Activated T-cell treated with anti-CD3 and anti-CD28 coated beads, Interleukin-2, amount 50 U/mL, for 4 hours (primary cell): ENCODE measurements at regions not wholly inside any gene's neighbourhood (a gene's known extent, or its start where the extent isn't known, plus 50 kb on each side); places are given as distances from the start of the nearest gene placed in this dataset.

Source experiments
- ATAC-seq, 2 donors: fragments of 200-7000 bp; cut with Tn5 transposase; one replicate each; pipeline ENCODE4 v1.10.0; 2021
- DNase-seq: peaks from one replicate; pipeline ENCODE4 v3.0.0-alpha.2; 2020
- H3K27me3 Mint-ChIP-seq: one replicate; pipeline ENCODE4 v1.8.0; 2021; ENCODE audit warnings: low read depth, mixed read lengths
- H3K36me3 Mint-ChIP-seq: one replicate; pipeline ENCODE4 v1.8.0; 2022; ENCODE audit warnings: mixed read lengths; ENCODE audit not compliant: insufficient read depth
- H3K4me1 Mint-ChIP-seq: one replicate; pipeline ENCODE4 v1.8.0; 2021; ENCODE audit warnings: low read depth, mixed read lengths
- H3K4me3 Mint-ChIP-seq: one replicate; pipeline ENCODE4 v1.8.0; 2021; ENCODE audit warnings: mild to moderate bottlenecking, moderate library complexity, mixed read lengths
- H3K9me3 Mint-ChIP-seq: one replicate; pipeline ENCODE4 v1.8.0; 2021; ENCODE audit warnings: mixed read lengths

- Mint-ChIP-seq H3K9me3 (no peaks in the 10 kb centered on the region), H3K36me3 (no peaks in the 10 kb centered on the region), H3K4me1 (no peaks in the 10 kb centered on the region), H3K27me3 (peaks cover 6% of the 10 kb centered on the region), H3K4me3 (no peak overlapping the region)
- ATAC-seq, result no peak
- no peak for DNase-seq
These were observed 62.3 kb downstream of the UCHL1 start for GRCh38 chr4:41318839-41319530.

DNA sequence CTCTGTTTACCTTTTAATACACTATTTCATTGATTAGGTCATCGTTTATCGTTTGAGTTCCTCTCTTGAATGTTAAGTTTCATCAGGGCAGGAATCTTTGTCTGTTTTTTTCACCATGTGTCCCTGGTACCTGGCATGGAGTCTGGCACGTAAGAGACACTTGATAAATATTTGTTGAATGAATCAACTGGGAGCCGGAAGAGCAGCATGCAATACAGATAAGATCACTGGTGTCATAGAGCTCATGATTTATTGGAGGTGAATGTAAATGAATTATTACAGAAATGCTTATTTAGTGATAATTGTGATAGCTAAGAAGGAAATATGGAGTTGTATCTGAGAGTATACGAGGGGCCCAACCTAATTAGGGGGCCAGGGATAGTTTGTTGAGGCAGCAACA lies 62.8 kb downstream of the UCHL1 start:
- no peaks in the 10 kb centered on the region for H3K9me3 Mint-ChIP-seq
- no peaks in the 10 kb centered on the region for H3K36me3 Mint-ChIP-seq
- no peaks in the 10 kb centered on the region for H3K4me1 Mint-ChIP-seq
- ATAC-seq (no peak), DNase-seq (no peak)
- no peak overlapping the region for H3K4me3 Mint-ChIP-seq
- peaks cover 6% of the 10 kb centered on the region for H3K27me3 Mint-ChIP-seq

DNA sequence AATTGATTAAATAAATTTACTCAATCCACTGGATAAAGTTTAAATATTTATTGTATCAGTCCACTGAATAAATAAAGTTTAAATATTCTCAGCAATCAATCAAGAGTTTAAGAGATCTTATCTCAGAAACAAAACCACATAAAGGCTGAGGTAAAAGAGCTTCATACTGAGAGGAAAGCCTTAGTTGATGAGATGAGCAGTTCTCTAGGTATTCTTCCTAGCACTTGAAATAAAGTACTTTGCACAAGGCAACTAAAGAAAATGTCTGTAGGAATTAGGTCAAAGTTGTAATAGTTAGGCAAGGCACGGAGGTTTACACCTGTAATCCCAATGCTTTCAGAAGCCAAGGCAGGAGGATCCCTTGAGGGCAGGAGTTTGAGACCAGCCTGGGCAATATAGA lies 63.5 kb downstream of the UCHL1 start:
- ATAC-seq (no peak), DNase-seq (no peak)
- H3K4me1 Mint-ChIP-seq, result no peaks in the 10 kb centered on the region
- no peaks in the 10 kb centered on the region for H3K36me3 Mint-ChIP-seq
- H3K4me3 Mint-ChIP-seq, result no peak overlapping the region
- peaks cover 4% of the 10 kb centered on the region for H3K27me3 Mint-ChIP-seq
- H3K9me3 Mint-ChIP-seq, result no peaks in the 10 kb centered on the region

- Mint-ChIP-seq H3K36me3 (no peaks in the 10 kb centered on the region), H3K27me3 (peaks cover under 1% of the 10 kb centered on the region), H3K4me1 (no peaks in the 10 kb centered on the region), H3K4me3 (no peak overlapping the region), H3K9me3 (no peaks in the 10 kb centered on the region)
- ATAC-seq (no peak), DNase-seq (no peak)
These were observed 64.1 kb downstream of the UCHL1 start for GRCh38 chr4:41320786-41321185.

DNA sequence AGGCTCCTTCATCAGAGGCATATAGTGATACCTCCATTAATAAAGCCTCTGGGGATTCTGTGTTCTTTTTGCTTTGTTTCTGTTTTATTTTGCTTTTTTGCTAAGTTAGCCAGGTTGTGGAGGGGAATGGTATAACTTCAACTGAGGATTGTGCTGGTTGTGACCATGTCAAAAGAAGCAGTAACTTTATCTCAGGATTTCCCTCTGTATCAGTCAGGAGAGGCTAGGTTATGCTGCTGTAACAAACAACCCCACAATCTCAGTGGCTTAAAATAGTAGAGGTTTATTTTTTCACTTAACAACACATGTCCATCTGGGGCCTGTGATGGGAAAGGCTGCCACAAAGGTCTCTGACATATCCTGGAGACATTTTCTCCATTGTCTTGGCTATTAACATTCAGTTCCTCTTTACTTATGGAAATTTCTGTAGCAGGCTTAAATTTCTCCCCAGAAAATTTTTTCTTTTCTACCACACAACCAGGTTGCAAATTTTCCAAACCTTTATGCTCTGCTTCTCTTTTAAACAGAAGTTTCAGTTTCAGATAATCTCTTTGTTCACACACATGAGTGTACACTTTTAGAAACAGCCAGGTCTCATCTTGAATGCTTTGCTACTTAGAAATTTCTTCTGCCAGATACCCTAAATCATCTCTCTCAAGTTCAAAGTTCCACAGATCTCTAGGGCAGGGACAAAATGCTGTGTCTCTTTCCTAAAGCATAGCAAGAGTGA lies 64.7 kb downstream of the UCHL1 start:
- Mint-ChIP-seq H3K36me3 (no peaks in the 10 kb centered on the region), H3K4me3 (no peak overlapping the region), H3K4me1 (no peaks in the 10 kb centered on the region), H3K9me3 (no peaks in the 10 kb centered on the region), H3K27me3 (no peaks in the 10 kb centered on the region)
- DNase-seq (no peak), ATAC-seq (no peak)

DNA sequence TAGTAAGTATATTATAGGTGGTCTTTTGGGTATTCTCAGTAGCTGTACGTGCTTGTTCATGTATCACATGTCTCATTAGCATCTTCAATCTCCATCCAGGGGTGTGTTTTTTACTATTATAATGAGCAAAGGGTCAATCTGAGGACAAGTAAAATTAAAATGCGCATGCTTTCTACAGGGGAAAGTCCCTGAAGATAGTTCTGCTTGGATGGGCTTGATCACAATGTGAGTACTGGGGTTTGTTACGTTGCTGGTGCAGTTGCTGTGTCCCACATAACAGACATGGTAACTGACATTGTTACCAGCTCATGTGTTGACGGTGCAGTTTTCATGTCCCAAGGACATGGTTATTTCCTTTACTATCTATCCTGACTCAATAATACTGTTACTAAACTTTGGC lies 65.9 kb downstream of the UCHL1 start:
- ATAC-seq (no peak), DNase-seq (no peak)
- Mint-ChIP-seq H3K4me3 (no peak overlapping the region), H3K9me3 (no peaks in the 10 kb centered on the region), H3K27me3 (no peaks in the 10 kb centered on the region), H3K4me1 (no peaks in the 10 kb centered on the region), H3K36me3 (no peaks in the 10 kb centered on the region)

DNA sequence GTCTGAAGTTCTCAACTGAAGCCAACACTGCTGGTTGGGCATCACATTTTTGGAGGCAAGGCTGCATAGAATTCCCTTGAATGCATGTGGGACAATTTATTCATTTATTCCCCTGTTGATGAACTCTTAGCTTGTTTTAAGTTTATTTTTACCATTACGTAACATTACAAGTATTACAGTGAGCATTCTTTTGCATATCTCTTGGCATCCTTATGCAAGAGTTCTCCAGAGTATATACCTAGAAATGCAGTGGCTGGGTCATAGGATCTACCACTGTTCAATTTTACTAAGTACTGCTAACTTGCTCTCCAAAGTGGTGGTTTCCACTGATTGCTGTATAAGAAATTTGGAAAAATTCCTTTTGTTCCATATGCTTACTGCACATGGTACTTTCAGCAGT lies 66.5 kb downstream of the UCHL1 start:
- Mint-ChIP-seq H3K4me3 (no peak overlapping the region), H3K27me3 (no peaks in the 10 kb centered on the region), H3K4me1 (no peaks in the 10 kb centered on the region), H3K36me3 (no peaks in the 10 kb centered on the region), H3K9me3 (no peaks in the 10 kb centered on the region)
- no peak for DNase-seq
- no peak for ATAC-seq

DNA sequence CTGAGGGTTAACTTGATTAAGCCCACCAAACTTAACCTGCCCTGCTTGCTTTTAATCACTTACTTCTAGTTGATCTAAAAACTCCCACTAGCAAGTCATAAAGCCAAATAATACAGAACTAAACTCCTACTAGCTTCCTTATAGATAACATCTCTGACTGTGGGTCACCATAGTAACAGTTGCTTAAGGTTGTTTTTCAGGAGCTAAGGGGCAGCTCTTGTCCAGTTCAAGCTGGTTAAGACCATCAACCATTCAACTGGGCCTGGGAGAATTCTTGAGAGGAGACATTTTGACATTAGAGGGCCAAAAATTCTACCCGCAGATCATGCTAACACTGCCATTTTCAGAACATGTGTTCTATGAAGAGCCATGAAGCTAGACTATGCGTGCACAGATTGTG lies 67.0 kb downstream of the UCHL1 start:
- Mint-ChIP-seq H3K4me3 (no peak overlapping the region), H3K36me3 (no peaks in the 10 kb centered on the region), H3K9me3 (no peaks in the 10 kb centered on the region), H3K4me1 (no peaks in the 10 kb centered on the region), H3K27me3 (no peaks in the 10 kb centered on the region)
- ATAC-seq (no peak), DNase-seq (no peak)

DNA sequence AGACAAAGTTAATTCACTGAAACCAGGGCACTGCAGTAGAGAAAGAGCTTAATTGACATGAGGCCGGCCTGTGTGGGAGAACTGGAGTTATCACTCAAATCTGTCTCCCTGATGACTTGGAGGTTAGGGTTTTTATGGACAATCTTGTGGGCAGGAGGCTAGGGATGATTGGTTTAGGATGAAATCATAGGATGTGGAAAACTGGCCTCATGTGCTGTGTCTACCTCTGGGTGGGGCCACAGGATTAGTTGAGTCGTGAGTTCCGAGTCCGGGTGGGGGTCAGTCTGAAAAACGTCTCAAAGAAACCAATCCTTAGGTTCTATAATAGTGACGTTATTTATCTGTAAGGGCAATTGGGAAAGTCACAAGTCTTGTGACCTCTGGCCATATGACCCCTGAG lies 68.1 kb downstream of the UCHL1 start:
- Mint-ChIP-seq H3K27me3 (peaks cover 1% of the 10 kb centered on the region), H3K4me1 (no peaks in the 10 kb centered on the region), H3K9me3 (no peaks in the 10 kb centered on the region), H3K36me3 (no peaks in the 10 kb centered on the region), H3K4me3 (no peak overlapping the region)
- DNase-seq, result no peak
- no peak for ATAC-seq

- peaks cover 3% of the 10 kb centered on the region for H3K27me3 Mint-ChIP-seq
- no peak for DNase-seq
These were observed 69.2 kb downstream of the UCHL1 start for GRCh38 chr4:41325901-41326300.

DNA sequence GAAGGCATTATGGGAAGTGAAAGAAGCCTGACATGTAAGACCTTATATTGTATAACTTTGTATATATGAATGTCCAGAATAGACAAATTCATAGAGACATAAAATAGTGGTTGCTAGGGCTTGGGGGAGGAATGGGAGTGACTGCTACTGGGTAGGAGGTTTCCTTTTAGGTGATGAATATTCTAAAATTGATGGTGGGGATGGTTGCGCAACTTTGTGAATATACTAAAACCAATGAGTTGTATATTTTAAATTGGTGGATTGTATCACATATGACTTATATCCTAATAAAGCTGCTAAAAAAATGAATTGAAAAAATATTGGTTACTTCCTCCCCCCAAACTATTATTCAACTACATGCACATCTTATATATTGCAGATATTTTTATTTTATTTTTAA lies 70.0 kb downstream of the UCHL1 start:
- Mint-ChIP-seq H3K4me3 (no peak overlapping the region), H3K4me1 (no peaks in the 10 kb centered on the region), H3K27me3 (peaks cover 3% of the 10 kb centered on the region), H3K9me3 (no peaks in the 10 kb centered on the region), H3K36me3 (no peaks in the 10 kb centered on the region)
- DNase-seq (no peak), ATAC-seq (no peak)

More at GRCh38 chr4:41325901-41326300, 69.2 kb downstream of the UCHL1 start:
- no peaks in the 10 kb centered on the region for H3K36me3 Mint-ChIP-seq
- no peak for ATAC-seq
- no peaks in the 10 kb centered on the region for H3K9me3 Mint-ChIP-seq
- no peaks in the 10 kb centered on the region for H3K4me1 Mint-ChIP-seq
- H3K4me3 Mint-ChIP-seq, result no peak overlapping the region

GRCh38 chr4:41327770-41328169 lies 71.0 kb downstream of the UCHL1 start:
- Mint-ChIP-seq H3K27me3 (peaks cover 3% of the 10 kb centered on the region), H3K4me3 (no peak overlapping the region), H3K36me3 (no peaks in the 10 kb centered on the region), H3K9me3 (no peaks in the 10 kb centered on the region), H3K4me1 (no peaks in the 10 kb centered on the region)
- DNase-seq, result no peak
- ATAC-seq, result no peak

- Mint-ChIP-seq H3K4me1 (no peaks in the 10 kb centered on the region), H3K36me3 (no peaks in the 10 kb centered on the region), H3K27me3 (peaks cover 3% of the 10 kb centered on the region), H3K9me3 (no peaks in the 10 kb centered on the region), H3K4me3 (no peak overlapping the region)
- DNase-seq (no peak), ATAC-seq (no peak)
These were observed 72.6 kb downstream of the UCHL1 start for GRCh38 chr4:41329361-41329760.

- Mint-ChIP-seq H3K36me3 (no peaks in the 10 kb centered on the region), H3K4me1 (no peaks in the 10 kb centered on the region), H3K4me3 (no peak overlapping the region), H3K9me3 (no peaks in the 10 kb centered on the region), H3K27me3 (peaks cover 3% of the 10 kb centered on the region)
- ATAC-seq (no peak), DNase-seq (no peak)
These were observed 74.5 kb downstream of the UCHL1 start for GRCh38 chr4:41331224-41331623.

DNA sequence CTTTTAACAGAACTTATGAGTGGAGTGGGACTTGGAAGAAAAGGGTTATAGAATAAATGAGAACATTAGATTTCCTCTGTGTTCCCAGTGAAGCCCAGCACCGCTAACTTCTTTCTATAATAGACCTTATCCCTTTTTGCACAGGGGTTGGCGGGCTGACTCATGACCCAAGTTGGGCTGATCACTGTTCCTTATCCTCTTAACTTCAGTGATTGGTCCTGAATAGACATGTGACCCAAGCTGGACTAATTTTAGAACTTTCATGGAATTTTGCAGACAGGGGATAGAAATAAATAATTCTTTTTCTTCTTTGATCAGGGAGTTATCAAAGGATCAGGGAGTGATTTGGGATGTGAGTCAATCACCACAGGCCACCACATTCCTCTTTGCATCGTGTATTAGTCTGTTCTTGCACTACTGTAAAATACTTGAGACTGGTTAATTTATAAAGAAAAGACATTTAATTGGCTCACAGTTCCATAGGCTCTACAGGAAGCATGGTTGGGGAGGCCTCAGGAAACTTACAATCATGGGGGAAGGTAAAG lies 75.9 kb downstream of the UCHL1 start:
- H3K4me1 Mint-ChIP-seq, result no peaks in the 10 kb centered on the region
- DNase-seq (no peak), ATAC-seq (no peak)
- peaks cover 3% of the 10 kb centered on the region for H3K27me3 Mint-ChIP-seq
- no peak overlapping the region for H3K4me3 Mint-ChIP-seq
- H3K36me3 Mint-ChIP-seq, result no peaks in the 10 kb centered on the region
- H3K9me3 Mint-ChIP-seq, result no peaks in the 10 kb centered on the region
